Myocyte (in vitro differentiated cells): ENCODE measurements at regions not wholly inside any gene's neighbourhood (a gene's known extent, or its start where the extent isn't known, plus 50 kb on each side); places are given as distances from the start of the nearest gene placed in this dataset.
"Not testable (repeated sequence)": the region's sequence is repeated elsewhere in the genome, so short reads cannot be mapped to it uniquely, and the experiment has no call there.

Experiments used
- DNase-seq: peaks from one replicate; pipeline ENCODE4 v3.0.0-alpha.2; 2012; ENCODE audit warnings: low read depth

GRCh38 chr3:124629497-124629896 is 100.8 kb upstream of the UMPS start:
- no peak for DNase-seq

- DNase-seq, result no peak
These were observed 99.3 kb upstream of the UMPS start for GRCh38 chr3:124630960-124631359.

GRCh38 chr3:124631727-124632126 is 98.5 kb upstream of the UMPS start:
- peak; percentile 10 for DNase-seq

- no peak for DNase-seq
These were observed 97.6 kb upstream of the UMPS start for GRCh38 chr3:124632566-124633140.

DNA sequence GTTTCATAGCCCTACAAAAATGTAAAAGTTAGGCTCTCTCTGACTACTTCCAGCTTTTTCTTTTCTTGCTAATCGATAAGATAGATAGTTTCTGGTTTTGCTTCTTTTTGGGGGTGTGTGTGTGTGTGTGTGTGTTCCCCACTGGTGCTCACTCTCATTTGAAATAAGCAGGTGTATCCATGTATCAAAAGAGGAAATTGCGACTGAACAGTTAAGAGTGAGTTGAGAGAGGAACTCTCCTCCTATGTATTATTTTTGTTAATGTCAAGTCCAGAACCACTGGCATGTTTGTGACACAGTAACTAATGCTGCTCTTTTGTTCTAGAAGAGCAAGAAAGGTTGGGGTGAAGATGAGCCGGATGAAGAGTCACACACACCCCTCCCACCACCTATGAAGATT is 96.7 kb upstream of the UMPS start:
- DNase-seq, result no peak

DNA sequence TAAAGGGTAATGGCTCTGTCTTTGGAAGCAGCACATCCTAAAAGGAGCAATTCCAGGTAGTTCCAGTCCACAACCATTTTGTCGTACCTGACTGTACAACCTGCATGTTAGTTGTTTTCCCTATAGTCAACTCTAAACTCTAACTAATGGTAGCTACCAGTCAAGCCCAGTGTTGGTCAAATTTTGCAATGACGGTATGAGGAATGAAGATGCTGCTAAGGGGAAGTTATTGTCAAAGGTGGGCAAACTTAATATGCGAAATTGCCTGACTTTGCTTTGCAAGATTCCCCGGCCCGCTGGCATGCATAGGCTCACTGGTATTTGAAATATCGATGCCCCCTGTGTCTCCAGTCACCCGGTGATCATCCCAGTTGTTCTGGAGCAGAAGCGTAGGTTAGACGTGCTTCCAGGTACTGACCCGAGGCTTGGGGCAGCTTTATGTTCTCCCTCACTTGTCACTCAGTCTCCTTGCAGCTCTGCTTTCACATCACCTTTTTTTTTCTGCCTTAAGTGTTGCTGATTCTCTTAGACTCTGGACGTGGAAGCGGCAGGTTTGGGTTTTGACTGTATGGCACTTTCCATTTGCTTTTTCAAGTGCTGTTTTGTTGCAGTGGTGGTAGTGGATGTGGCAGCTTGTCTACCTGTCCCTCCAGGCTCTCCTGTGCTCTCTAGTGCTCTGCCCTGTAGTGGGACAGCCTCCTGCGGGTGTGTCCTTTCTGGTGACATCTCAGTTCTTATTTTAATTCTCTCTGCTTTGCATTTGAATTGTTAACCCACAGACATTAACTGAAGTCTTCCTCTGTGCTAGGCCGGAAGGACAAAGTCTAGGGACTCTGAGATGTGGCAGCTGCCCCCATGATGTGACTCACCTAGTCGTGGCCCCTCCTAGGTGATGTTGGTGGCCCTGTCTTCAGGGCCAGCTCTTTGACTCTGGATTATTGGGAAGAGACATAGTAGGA is 95.8 kb upstream of the UMPS start:
- DNase-seq, result no peak

GRCh38 chr3:124635169-124635539 is 95.1 kb upstream of the UMPS start:
- DNase-seq, result no peak

GRCh38 chr3:124636101-124636862 is 94.0 kb upstream of the UMPS start:
- DNase-seq, result no peak

DNA sequence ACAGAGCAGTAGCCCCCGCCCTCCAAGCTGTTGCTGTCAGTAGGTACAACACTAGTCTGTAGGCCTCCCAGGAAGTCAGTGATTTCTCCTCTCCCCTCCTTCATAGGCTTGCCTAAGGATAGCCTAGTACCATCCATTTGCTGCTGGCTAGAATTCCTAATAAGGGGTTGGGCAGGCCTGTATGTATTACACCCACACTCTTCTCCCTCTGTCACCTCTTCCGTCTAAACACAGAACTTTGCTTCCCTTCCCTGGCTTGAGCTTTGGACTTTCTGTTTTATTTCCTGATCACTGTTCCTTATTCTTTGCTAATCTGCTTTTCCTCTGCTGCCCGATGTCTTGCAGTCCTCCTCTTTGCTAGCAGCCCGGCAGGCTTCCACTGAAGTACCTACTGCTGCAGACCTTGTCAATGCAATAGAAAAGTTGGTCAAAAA is 93.4 kb upstream of the UMPS start:
- DNase-seq, result peak; percentile 29

DNA sequence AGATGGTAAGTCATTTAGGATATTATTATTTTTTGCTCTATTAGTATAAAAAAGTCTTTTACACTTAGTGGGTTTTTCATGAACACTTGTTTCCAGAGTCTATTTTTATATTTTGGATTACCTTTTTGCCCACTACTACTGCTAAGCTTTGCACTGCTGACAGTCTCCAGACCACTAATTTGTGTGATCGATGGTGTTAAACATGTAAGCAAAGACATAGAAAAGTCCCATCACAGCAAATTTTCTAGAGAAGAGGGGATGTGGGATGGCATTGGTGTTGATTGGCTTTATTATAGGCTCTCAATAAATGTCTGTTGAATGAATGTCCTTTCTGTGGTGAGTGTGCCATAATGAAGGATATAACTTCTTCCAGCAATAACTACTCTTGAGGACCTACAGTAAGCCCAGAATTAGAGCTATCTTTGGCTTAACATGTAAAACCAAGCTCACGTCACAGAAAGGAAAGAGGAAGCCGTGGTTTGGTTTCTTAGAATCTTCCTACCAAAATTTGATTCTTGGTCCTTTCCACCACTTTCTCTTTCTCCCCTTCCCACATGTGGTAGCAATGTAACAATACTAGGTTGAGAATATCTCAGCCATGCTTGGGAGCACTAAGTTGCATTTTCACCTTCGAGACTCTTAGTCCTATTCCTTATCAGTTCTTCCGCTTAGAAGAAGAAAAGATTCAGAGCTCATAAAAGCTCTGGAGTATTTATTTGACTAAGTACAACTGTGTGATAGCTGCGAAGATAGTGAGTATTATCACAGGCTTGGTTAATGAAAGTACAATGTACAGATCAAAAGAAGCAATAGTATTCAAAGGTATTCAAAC is 90.6 kb upstream of the UMPS start:
- no peak for DNase-seq

GRCh38 chr3:124640635-124641306 is 89.5 kb upstream of the UMPS start:
- no peak for DNase-seq

DNA sequence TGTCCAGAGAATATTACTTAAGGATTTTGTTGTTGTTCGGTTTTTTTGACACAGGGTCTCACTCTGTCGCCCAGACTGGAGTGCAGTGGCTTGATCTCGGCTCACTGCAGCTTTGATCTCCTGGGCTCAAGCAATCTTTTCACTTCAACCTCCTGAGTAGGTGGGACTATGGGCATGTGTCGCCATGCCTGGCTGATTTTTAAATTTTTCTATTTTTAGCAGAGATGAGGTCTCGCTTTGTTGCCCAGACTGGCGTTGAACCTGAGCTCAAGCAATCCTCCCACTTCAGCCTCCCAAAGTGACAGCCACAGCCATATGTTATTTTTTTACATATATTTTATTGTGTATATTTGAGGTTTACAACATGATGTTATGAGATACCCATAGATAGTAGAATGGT is 86.8 kb upstream of the UMPS start:
- no peak for DNase-seq

DNA sequence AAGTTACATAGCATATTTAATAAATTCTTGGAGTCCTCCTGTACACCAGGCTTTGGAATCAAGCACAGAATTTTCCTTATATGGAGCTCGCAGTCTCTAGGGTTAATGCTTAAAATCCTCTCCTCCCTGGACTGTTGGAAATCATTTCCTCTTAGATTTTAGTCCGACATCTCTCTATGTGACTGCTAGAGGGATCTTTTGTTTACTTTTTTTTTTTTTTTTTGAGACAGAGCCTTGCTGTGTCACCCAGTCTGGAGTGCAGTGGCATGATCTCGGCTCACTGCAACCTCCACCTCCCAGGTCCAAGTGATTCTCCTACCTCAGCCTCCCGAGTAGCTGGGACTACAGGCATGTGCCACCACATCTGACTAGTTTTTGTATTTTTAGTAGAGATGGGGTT is 84.1 kb upstream of the UMPS start:
- not testable (repeated sequence) for DNase-seq

- no peak for DNase-seq
These were observed 81.7 kb upstream of the UMPS start for GRCh38 chr3:124648551-124648950.

- no peak for DNase-seq
These were observed 79.5 kb upstream of the UMPS start for GRCh38 chr3:124650798-124651197.

GRCh38 chr3:124651416-124651815 is 78.8 kb upstream of the UMPS start:
- not testable (repeated sequence) for DNase-seq

DNA sequence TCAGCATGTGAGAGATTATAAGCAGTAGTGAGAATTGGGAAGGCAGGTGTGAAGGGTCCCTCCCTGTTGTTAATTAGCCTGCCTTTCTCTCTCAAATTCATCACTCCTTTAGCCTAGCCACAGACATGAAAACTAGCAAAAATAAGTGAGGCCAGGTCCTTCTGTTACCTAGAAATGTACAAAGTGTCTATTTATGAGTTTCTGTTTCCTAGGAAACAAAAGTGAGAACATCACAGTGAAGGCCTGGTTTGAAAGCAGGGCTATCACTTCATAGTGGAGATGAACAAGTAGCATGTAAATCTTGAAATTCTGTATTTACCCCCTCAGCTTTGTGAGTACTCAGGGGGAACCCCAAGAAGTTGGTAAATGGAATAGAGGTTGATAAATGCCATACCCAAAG is 78.2 kb upstream of the UMPS start:
- no peak for DNase-seq

GRCh38 chr3:124653071-124653796 is 77.0 kb upstream of the UMPS start:
- DNase-seq, result no peak

DNA sequence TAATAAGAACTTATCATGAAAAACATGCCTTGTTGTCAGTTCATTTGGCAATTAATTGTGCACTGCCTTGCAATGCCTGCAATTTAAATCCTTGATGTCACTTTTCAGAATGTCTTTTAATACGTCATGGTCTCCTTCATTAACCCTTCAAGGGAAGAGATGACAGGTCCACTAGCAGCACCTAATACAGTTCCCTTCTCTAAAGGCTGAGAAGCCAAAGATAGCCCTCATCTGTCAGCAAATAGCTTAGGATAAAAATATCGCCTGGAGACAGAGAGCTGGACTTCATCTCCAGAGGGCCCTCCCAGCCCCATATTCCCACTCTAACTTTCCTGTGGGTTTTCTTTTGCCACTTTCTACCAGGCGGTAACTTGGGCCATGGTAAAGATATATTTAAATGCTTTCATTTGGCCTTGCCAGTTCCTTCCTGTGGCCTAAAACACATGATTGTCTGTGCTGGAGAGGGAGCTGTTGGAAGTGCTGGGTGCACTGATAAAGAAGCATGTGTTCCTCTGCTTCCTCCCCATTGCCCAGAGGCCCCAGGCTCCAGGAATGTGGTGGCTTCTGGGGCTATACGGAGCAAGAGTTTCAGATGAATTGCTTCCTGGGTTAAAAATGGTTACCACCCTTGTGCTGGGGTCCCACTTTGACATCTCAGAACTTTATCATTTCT is 76.3 kb upstream of the UMPS start:
- DNase-seq, result peak; percentile 35
